NK-92 treated with Interleukin-12 subunit alpha and Interleukin-12 subunit beta, amount 100 ng/mL, for 24 hours (cell line): ENCODE measurements at regions not wholly inside any gene's neighbourhood (a gene's known extent, or its start where the extent isn't known, plus 50 kb on each side); places are given as distances from the start of the nearest gene placed in this dataset.

Experiments used
- DNase-seq: peaks from one replicate; lab custom pipeline; 2025; lab: John Stamatoyannopoulos, UW

- no peak for DNase-seq
These were observed 233.1 kb downstream of the BCAS1 start for GRCh38 chr20:53837126-53837826.

GRCh38 chr20:53834749-53835148 lies 235.6 kb downstream of the BCAS1 start:
- no peak for DNase-seq

DNA sequence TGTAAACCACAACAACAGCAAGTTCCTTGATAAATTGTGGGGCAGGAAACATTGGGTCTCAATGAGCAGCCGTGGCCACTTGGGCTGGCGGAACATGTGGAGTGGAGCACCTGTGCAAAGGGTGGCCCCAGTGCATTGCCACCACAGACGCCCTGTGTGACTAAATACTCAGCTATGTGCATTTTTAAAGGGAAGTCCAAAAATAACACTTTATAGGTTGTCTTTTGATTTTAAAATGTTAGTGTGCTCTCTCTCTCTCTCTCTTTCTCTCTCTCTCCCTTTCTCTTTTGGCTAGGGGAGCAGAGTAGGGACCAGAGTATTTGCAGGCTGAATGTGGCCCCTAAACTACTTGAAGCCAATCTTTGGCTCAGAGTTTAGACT lies 236.3 kb downstream of the BCAS1 start:
- no peak for DNase-seq

GRCh38 chr20:53833333-53834061 lies 236.9 kb downstream of the BCAS1 start:
- DNase-seq, result no peak

DNA sequence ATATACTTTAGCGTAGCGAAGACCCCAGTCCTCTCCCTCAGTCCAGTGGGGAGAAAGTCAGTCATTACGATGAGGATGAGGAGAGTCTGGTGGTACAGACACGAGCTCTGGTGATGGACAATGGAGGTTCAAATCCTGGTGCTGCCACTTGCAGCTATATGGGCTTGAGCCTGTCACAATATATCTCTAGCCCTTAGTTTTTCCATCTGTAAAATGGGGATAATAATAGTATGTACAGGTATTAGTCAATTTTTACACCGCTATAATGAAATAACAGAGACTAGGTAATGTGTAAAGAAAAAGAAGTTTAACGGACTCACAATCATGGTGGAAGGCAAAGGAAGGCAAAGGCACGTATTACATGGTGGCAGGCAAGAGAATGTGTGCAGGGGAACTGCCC lies 237.9 kb downstream of the BCAS1 start:
- DNase-seq, result no peak

DNA sequence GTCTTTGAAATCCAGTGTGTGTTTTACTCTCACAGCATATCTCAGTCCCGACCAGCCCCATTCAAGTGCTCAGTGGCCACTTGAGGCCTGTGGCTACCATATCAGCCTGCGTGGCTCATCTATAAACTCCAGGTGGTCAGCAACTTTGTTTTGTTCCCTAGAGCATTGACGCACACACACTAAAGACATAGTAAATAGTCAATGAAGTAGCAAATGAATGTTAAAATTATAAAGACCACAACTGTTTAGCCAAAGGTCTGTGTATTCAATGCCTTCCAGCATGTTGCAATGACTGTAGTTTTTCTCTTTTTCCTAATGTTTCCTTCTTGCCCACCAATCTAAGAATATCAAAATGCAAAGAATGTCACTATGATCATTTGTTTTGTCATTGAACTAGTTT lies 238.2 kb upstream of the ZNF217 start:
- no peak for DNase-seq

GRCh38 chr20:53831228-53831627 lies 237.6 kb upstream of the ZNF217 start:
- DNase-seq, result no peak

GRCh38 chr20:53829724-53830521 lies 236.3 kb upstream of the ZNF217 start:
- DNase-seq, result no peak

DNA sequence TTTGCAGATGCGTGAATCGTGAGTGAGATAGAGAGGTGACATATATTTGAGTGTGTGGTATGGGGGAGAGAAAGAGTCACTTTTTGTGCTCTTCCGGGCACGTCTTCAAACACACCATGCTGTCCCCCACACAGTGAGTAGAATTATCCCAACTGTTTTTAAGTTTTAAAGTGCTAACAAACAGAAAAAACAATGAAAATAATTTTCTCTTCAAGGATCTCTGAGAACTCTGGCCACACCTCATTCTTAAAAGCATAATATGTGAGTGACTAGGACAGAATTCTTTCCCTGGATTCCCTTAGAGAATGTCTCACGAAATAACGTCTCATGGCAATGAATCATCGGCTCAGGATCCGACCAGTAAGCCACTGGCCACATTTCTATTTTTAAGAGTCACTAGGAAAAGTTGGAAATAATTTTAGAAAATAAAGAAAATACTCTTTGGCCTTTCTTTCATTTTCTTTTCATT lies 235.7 kb upstream of the ZNF217 start:
- no peak for DNase-seq

- DNase-seq, result no peak
These were observed 235.1 kb upstream of the ZNF217 start for GRCh38 chr20:53828682-53829254.

DNA sequence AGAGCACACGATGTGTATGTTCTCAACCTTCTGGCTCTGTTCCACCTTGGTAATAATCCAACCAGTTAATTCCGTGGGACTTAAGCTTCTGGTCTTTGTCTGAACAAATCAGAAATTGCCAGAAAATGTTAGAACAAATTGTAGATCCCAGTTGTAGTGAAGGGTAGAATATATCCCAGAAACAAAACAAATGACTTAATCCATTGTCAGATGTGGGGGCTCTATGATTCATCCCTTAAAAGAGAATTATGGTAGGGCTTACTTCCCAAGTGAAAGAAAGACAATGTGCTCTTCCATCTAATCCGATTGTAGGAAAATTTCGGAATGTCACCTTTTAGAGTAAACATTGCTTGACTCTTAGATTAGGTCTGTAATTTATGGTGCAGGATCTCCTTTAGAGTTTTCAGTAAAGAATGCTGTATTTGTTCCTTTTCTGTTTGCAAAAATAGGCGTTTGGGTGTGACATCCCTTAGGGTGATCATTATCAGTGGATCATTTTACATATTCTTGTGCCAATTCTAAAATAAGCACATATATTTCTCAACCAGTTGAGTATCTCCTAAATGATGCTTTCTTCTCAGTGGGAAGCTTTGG lies 234.5 kb upstream of the ZNF217 start:
- DNase-seq, result no peak

- no peak for DNase-seq
These were observed 233.9 kb upstream of the ZNF217 start for GRCh38 chr20:53827292-53828087.

DNA sequence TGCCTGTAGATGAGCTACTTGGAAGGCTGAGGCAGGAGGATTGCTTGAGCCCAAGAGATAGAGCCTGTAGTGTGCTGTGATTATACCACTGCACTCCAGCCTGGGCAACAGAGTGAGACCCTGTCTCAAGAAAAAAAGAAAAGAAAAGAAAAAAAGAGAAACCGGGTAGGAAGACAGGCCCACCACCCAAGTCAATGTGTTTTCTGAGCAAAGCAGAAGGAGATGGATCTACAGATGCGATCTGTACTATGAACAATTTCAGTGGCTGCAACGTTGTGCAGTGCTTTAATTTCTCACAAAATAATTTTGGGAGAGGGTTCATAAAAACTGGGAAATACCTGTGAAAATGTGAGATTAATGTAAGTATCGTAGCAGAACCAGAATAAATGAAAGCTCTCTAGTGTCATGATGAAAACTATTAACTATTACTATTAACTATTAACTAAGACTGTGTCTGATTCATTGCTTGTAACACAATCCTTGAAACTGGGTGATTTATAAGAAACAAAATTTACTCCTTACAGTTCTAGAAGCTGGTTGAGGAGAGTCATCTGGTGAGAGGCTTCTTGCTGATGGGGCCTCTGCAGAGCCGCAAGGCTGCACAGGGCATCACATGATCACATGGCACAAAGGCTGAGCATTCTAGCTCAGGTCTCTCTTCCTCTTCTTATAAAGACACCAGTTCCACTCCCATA lies 233.1 kb upstream of the ZNF217 start:
- DNase-seq, result no peak

DNA sequence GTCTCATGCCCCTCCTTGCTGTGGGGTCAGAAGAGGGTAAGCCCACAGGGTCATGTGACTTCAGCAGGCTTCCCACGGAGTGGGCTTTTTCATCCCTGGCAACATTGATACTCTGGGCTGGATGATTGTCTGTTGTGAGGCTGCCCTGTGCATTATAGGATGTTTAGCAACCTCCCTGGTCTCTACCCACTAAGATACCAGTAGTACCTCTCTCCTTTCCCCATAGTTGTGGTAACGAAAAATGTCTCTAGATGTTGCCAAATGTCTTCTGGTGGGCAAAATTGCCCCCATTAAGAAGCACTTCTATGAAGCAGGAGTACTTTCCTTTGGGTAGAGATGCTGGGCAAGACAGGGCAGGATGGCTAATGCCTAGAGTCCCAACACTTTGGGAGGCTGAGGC lies 232.5 kb upstream of the ZNF217 start:
- no peak for DNase-seq

DNA sequence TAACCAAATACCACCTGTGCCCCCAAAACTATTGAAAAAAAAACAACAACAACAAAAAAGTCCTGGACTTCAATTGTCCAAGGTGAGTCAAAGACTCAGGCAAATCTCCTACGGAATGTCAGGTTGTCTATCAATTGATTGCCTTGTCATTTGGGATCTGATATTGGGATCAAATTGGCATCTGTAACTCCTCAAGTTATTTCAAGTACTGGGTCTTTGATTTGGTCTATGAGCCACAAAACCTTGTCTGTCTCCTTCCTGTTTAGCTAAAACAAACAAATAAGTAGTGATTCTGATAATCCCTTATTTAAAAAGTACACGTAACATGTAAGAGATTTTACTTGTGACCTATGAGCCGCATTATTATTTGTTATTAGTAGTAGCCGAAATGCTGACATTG lies 231.6 kb upstream of the ZNF217 start:
- DNase-seq, result no peak

GRCh38 chr20:53824779-53825178 lies 231.1 kb upstream of the ZNF217 start:
- DNase-seq, result no peak

GRCh38 chr20:53823121-53823764 lies 229.6 kb upstream of the ZNF217 start:
- no peak for DNase-seq

DNA sequence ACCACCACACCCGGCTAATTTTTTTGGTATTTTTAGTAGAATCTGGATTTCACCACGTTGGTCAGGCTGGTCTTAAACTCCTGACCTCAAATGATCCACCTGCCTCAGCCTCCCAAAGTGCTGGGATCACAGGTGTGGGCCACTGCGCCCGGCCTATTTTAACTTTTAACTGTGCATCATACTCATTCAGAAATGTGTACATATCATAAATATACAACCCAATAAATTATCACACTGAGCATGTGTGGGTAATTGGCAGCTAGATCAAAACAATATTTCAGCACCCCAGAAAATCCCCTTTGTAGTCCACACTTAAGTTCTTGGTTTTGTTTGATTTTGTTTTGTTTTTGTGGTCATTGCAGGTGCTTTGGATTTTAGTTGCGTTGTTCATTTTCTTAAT lies 228.9 kb upstream of the ZNF217 start:
- no peak for DNase-seq

- DNase-seq, result no peak
These were observed 226.4 kb upstream of the ZNF217 start for GRCh38 chr20:53819973-53820451.
